Sigmoid colon (tissue), 6 donors: ENCODE measurements at regions not wholly inside any gene's neighbourhood (a gene's known extent, or its start where the extent isn't known, plus 50 kb on each side); places are given as distances from the start of the nearest gene placed in this dataset.
A peak's percentile ranks its signal among the peaks of the same experiment; 100 is the strongest.
"Not testable (repeated sequence)": the region's sequence is repeated elsewhere in the genome, so short reads cannot be mapped to it uniquely, and the experiment has no call there.

Source experiments
- DNase-seq: peaks from one replicate; pipeline ENCODE4 v3.0.0-alpha.2; 2019
- H3K27ac ChIP-seq, 4 donors: fragments of 200-600 bp; sonication (generic); one replicate each; pipeline ENCODE4 v1.5.1; 2016 to 2019; ENCODE audit warnings: mild to moderate bottlenecking in 1 of 4
- H3K27me3 ChIP-seq, 3 donors: fragments of 200-600 bp; sonication (generic); one replicate each; pipeline ENCODE4 v1.5.1; 2019; ENCODE audit warnings: mild to moderate bottlenecking in 1 of 3
- H3K36me3 ChIP-seq, 4 donors: fragments of 200-600 bp; sonication (generic); one replicate each; pipeline ENCODE4 v1.5.1; 2016 to 2019
- H3K4me1 ChIP-seq, 4 donors: fragments of 200-600 bp; sonication (generic); one replicate each; pipeline ENCODE4 v1.5.1; 2017 to 2019
- H3K4me3 ChIP-seq, 4 donors: fragments of 200-600 bp; sonication (generic); one replicate each; pipeline ENCODE4 v1.5.1; 2017 to 2019; ENCODE audit warnings: mild to moderate bottlenecking in 2 of 4, moderate library complexity in 1 of 4
- H3K9me3 ChIP-seq, 4 donors: fragments of 200-600 bp in 3 of 4; sonication (generic) in 3 of 4; one replicate each; pipeline versions ENCODE4 v1.5.1 to v1.6.1; 2013 to 2019
- WGBS, 2 donors: extraction: QIAGEN DNeasy Blood & Tissue Kit; methylation state at CpG; one replicate each; pipeline ENCODE4 v1.1.7; 2013; 5-methylcytosine and 5-hydroxymethylcytosine counted together
- intact Hi-C: fragments of 100-400 bp; cut with DNase I; formaldehyde crosslinking; loops from one replicate; pipeline ENCODE4 v1.15.1; 2023
- small RNA-seq, 3 donors: library from RNA; depleted of rRNA; stranded (forward); fragments of <200 nt; gene quantifications; one replicate each; pipeline ENCODE3, GENCODE V24; 2016
- TF ChIP-seq, protein P1 (sequence below), 4 experiments: fragments of 450-650 bp in 3 of 4; fragments of 200-600 bp in 1 of 4; IDR thresholded peaks; one replicate each; pipeline ENCODE4 v1.5.1; 2016 to 2019; ENCODE audit warnings: antibody characterized with exemption in 4 of 4, mild to moderate bottlenecking in 3 of 4, moderate library complexity in 2 of 4
- donor health status: healthy with polysubstance abuse.
- donor health status: healthy.

DNA sequence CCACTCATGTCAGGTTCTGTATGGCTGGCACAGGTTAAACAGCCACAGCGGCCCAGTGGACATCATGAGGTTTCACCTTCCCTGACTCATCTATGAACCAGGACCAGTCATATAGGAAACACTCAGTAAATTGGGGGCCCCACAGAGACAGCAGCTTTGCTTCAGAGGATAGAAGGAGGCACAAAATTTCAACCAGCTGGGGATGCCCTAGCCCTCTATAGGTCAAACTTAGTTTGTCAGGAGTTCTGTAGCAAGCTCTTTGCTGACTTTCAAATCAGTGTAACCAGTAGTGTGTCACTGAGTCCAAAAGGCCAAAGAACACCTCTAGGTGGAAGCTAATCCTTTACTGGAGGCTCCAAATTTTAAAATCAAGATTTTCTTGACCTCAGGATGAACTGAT lies 4157.8 kb upstream of the TPTE start:
- intact Hi-C loops, H3K27me3 ChIP-seq: not testable (repeated sequence)

DNA sequence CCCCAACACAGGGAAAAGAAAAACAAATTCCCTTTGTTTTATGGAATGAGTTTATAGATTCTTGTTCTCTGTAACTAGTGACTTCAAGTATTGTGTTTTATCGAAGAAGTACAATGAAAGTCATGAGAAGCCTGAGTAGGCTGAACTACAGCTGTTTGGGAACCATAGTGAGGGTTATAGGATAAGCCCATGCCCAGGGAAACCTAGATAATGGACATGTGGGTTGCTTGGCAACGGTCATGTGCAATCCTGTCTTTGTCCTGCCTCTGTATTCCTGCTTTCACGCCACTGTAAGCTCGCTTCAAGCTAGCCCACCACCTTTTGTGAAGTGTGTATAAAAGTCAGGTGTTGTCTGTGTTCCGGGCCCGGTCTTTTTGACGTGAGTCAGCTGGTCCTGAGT lies 4152.6 kb upstream of the TPTE start:
- WGBS, 2 donors = 2 to 13% methylated on average over 2 of the region's 7 CpGs
- peak; percentile 34 for DNase-seq
- intact Hi-C loops = not testable (repeated sequence)

More for the DNA sequence above, 4157.8 kb upstream of the TPTE start:
- no CpG with 5 or more reads among the region's 1 CpG for WGBS, 2 donors
- H3K27ac ChIP-seq, H3K4me1 ChIP-seq, H3K36me3 ChIP-seq, H3K9me3 ChIP-seq, H3K4me3 ChIP-seq, DNase-seq: not testable (repeated sequence)

DNA sequence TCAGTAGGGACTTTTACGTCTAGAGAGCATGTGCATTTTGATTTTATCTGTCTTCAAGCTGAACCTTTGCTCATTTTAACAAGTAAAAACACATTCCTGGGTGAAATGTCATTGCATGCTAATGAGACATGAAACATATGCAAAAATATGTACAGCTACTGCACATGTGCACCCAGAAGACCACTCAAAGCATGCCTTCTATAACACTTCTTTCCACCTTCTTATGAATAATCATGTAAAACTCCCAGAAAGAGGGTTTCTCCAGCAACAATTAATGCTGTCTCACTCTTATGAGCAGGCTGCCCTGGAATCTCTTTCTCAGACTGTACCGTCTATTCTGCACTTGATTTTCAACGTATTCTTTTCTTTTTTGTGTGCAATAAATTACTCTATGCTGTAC lies 4148.1 kb upstream of the TPTE start:
- intact Hi-C loops, H3K4me1 ChIP-seq, H3K4me3 ChIP-seq, H3K9me3 ChIP-seq, DNase-seq, H3K27ac ChIP-seq, H3K27me3 ChIP-seq, H3K36me3 ChIP-seq: not testable (repeated sequence)
- WGBS, 2 donors = no CpG with 5 or more reads among the region's 3 CpGs

More for the DNA sequence above, 4152.6 kb upstream of the TPTE start:
- H3K9me3 ChIP-seq, H3K4me1 ChIP-seq, H3K36me3 ChIP-seq, H3K27me3 ChIP-seq: not testable (repeated sequence)
- H3K4me3 ChIP-seq = peak overlapping the region; percentile 2 to 33 (median 28)
- peak overlapping the region in 3 of 4 donors; percentile 71 to 83 (median 73) for H3K27ac ChIP-seq

DNA sequence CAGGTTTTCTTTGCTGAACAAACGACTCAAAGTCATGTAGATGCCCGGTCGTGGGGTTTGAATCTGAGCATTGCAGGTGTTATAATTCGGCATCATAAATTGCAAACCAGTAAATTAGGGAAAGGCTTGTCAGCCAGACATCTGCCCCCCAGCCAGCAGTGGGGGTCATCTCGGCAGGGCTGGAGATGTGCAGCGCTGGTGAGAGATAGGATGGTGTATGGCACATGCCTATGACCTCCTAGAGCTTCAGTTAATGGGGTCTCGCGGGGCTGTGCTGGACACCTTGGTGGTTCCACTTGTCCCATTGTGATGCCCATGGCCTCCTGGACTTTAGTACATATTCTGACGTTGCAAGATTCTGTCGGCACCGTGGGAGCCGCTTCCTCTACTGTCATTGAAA lies 4147.2 kb upstream of the TPTE start:
- 31 to 34% methylated on average over 12 of the region's 12 CpGs for WGBS, 2 donors
- intact Hi-C loops, H3K9me3 ChIP-seq, H3K4me1 ChIP-seq, H3K4me3 ChIP-seq, H3K36me3 ChIP-seq, H3K27me3 ChIP-seq, H3K27ac ChIP-seq: not testable (repeated sequence)
- DNase-seq = peak; percentile 74
- TF ChIP-seq, protein P1, sequence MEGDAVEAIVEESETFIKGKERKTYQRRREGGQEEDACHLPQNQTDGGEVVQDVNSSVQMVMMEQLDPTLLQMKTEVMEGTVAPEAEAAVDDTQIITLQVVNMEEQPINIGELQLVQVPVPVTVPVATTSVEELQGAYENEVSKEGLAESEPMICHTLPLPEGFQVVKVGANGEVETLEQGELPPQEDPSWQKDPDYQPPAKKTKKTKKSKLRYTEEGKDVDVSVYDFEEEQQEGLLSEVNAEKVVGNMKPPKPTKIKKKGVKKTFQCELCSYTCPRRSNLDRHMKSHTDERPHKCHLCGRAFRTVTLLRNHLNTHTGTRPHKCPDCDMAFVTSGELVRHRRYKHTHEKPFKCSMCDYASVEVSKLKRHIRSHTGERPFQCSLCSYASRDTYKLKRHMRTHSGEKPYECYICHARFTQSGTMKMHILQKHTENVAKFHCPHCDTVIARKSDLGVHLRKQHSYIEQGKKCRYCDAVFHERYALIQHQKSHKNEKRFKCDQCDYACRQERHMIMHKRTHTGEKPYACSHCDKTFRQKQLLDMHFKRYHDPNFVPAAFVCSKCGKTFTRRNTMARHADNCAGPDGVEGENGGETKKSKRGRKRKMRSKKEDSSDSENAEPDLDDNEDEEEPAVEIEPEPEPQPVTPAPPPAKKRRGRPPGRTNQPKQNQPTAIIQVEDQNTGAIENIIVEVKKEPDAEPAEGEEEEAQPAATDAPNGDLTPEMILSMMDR (IDR thresholded peaks at IDR 0.05) = peak in 2 of 4 experiments; percentile 20 to 23

DNA sequence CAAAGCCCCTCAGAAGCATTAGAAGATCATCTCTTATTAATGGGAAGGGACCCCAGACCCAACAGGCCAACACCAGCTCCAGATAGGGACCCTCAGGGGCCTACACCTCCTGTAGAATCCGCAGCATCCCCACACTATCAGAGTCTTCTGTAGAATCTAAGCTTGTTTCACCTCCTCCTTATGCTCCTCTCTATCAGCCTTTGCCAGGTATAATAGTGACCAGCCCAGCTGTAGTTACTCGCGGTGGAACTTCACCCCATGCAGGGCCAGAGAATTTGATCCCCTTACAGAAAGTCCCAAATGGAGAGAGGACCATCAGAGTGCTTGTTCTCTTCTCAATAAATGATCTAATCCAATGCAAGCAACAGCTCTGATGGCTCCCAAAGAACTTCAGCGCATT lies 4146.5 kb upstream of the TPTE start:
- H3K36me3 ChIP-seq, H3K9me3 ChIP-seq, H3K27ac ChIP-seq, intact Hi-C loops, H3K4me1 ChIP-seq, H3K4me3 ChIP-seq, H3K27me3 ChIP-seq: not testable (repeated sequence)
- peak; percentile 63 for DNase-seq
- WGBS, 2 donors = 81 to 90% methylated on average over 4 of the region's 4 CpGs

DNA sequence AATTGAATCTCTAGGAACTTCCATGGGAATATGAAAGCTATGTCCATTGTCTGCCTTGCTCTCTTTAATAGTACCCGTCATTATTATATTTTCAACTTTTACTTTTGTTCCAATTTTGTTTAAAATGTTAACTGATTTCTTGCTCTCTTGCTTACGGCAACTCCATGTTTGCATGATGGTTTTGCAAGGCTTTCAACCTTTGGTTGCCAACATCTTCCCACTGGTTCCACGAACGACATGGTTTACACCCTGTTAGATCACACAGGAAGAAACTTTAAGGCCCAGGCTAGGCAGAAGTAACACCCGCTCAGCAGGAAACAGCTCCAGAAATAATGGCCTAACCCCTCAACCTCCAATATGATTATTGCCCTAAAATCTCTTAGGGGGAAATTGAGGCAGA lies 4145.6 kb upstream of the TPTE start:
- peak; percentile 24 for DNase-seq
- WGBS, 2 donors = 59 to 63% methylated on average over 3 of the region's 5 CpGs

DNA sequence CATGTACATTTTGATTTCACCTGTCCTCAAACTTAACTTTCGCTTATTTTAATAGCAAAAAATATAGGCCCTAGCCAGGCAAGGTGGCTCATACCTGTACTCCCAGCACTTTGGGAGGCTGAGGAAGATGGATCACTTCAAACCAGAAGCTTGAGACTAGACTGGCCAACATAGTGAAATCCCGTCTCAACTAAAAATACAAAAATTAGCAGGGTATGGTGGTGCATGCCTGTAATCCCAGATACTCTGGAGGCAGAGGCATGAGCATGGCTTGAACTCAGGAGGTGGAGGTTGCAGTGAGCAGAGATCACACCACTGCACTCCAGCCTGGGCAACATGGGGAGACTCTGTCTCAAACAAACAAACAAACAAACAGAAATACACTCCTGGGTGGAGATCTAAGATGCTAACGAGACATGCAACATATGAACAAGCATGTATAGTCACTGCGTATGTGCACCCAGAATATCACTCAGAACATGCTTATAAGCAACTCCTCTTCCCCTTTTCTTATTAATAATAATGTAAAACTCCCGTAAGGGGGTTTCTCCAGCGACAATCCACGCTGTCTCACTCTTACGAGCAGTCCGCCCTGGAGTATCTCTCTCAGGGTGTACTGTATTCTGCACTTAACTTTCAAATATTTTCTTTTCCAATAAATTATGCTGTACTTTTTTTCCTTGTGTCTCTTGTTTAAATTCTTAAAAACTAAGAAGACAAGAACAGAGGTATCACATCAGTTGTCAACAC lies 4144.9 kb upstream of the TPTE start:
- WGBS, 2 donors = 80 to 88% methylated on average over 9 of the region's 9 CpGs
- intact Hi-C loops, H3K4me3 ChIP-seq, H3K36me3 ChIP-seq, H3K4me1 ChIP-seq, H3K27ac ChIP-seq, H3K9me3 ChIP-seq, H3K27me3 ChIP-seq: not testable (repeated sequence)
- DNase-seq = peak; percentile 38

More for the DNA sequence above, 4145.6 kb upstream of the TPTE start:
- H3K36me3 ChIP-seq, H3K4me3 ChIP-seq, H3K4me1 ChIP-seq, H3K27me3 ChIP-seq, intact Hi-C loops, H3K9me3 ChIP-seq, H3K27ac ChIP-seq: not testable (repeated sequence)

Small RNA genes in the stretch of these regions (small RNA-seq; reads per million reads assigned to genes)
- gene RF00019 = 0 reads per million in 3 donors
